SK-N-SH treated with all-trans-retinoic acid at 6 μM for 48 hours (cell line): ENCODE measurements at regions not wholly inside any gene's neighbourhood (a gene's known extent, or its start where the extent isn't known, plus 50 kb on each side); places are given as distances from the start of the nearest gene placed in this dataset.

Experiments used
- ARNTL ChIP-seq: fragments of 450-650 bp; formaldehyde crosslinking; IDR thresholded peaks from 2 replicates; pipeline ENCODE4 v1.5.0; 2020; ENCODE audit warnings: low read depth, mild to moderate bottlenecking, moderate library complexity, borderline replicate concordance
- BACH2 ChIP-seq: fragments of 250-450 bp; sonication (Bioruptor Pico); IDR thresholded peaks from 2 replicates; pipeline ENCODE4 v1.9.0; 2021; ENCODE audit warnings: mild to moderate bottlenecking, borderline replicate concordance
- GLIS3 ChIP-seq: fragments of 250-450 bp; sonication (Bioruptor Pico); IDR thresholded peaks from 2 replicates; pipeline ENCODE4 v1.5.0; 2020; ENCODE audit warnings: mild to moderate bottlenecking, moderate library complexity
- OSR1 ChIP-seq: fragments of 250-450 bp; sonication (Bioruptor Pico); IDR thresholded peaks from 2 replicates; pipeline ENCODE4 v1.8.0; 2022; ENCODE audit warnings: moderate library complexity, mild to moderate bottlenecking, inconsistent platforms
- RARB ChIP-seq: fragments of 250-450 bp; sonication (Bioruptor Pico); IDR thresholded peaks from 2 replicates; pipeline ENCODE4 v1.8.0; 2021; ENCODE audit warnings: mild to moderate bottlenecking, moderate library complexity
- ZFP3 ChIP-seq: fragments of 250-450 bp; sonication (Bioruptor Pico); IDR thresholded peaks from 2 replicates; pipeline ENCODE4 v1.5.0; 2020; ENCODE audit warnings: mild to moderate bottlenecking, moderate library complexity
- ZFP30 ChIP-seq: fragments of 450-650 bp; formaldehyde crosslinking; IDR thresholded peaks from 2 replicates; pipeline ENCODE4 v1.5.0; 2022; ENCODE audit warnings: mild to moderate bottlenecking, moderate library complexity
- ZNF565 ChIP-seq: fragments of 450-650 bp; formaldehyde crosslinking; conservative IDR thresholded peaks from 2 replicates; pipeline ENCODE4 v1.5.0; 2020; ENCODE audit warnings: low read depth, mild to moderate bottlenecking, moderate library complexity

DNA sequence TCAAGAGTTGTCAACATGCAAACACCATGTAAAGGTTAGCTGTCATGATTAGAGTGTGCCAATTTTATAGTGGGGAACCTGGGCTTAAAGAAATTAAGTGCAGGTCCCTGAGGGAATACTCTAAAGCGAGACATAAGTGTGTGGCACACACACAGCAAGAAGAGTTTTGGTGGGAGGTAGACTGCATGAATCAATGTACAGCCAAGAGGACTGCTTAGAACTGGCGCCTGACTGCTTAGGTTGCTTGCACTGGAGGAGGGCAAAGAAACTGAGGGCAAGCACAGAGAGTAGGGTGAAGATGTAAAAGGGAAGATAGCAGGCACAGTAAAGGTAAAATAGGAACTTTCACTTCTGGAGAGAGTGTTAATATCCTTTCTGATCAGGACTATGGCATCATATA is 184.9 kb downstream of the SOX2 start:
- TF ChIP-seq ARNTL (CRISPR knock-in tag) (no peak), ZFP3 (no peak), GLIS3 (CRISPR knock-in tag) (no peak), ZNF565 (CRISPR knock-in tag) (no peak), RARB (no peak), BACH2 (CRISPR knock-in tag) (no peak), ZFP30 (CRISPR knock-in tag) (no peak), OSR1 (no peak)
